ENCODE measurements at regions not wholly inside any gene's neighbourhood (a gene's known extent, or its start where the extent isn't known, plus 50 kb on each side); places are given as distances from the start of the nearest gene placed in this dataset.

DNA sequence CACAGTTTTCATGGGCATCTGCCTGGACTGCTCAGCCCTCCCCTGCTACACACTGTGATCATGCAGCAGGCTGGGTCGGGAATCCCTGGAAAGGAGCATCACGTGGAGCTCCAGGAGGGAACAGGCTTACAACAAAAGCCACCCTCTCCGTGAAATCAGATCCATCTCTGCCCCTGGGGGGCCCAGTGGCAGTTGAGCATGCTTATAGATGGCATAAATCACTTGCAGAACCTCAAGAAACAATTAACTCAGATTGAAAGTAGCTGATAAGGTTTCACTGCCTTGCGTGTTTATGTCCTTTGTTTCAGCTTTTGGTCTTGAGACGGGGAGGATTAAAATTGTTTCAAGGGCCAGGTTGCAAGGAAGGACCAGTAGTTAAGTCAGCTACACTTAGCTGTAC, 354.8 kb upstream of the MEIS1 start:
- H3K9me3 ChIP-seq (ENCODE audit: control insufficient read depth, low read length, poor library complexity, severe bottlenecking) = no peaks in the 10 kb centered on the region
- H3K36me3 Mint-ChIP-seq (ENCODE audit: low read depth) = no peaks in the 10 kb centered on the region
- DNase-seq (no peak), ATAC-seq (no peak)
- H3K4me3 Mint-ChIP-seq = no peak overlapping the region
- H3K4me1 Mint-ChIP-seq = no peaks in the 10 kb centered on the region
- no peak overlapping the region for H3K27ac Mint-ChIP-seq
- H3K27me3 Mint-ChIP-seq = no peaks in the 10 kb centered on the region

DNA sequence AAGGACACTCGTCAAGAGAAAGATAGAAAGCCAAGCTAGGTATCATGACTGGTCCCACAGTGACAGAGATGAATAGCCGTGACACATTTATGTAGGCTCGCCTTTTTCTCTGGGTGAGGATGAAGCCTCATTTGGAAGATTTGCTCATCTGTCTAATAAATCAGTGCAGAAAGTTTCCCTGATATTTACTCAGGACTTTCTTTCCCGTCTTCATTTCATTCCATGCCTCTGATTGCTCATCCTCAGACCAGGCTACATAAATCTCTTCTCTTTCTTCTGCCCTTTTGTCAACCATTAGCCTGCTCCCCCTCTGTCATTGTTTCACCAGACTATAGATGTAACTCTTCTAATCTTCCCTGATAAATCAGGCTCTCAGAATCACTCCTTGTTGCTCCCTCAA, 361.8 kb upstream of the MEIS1 start:
- no peaks in the 10 kb centered on the region for H3K9me3 ChIP-seq (ENCODE audit: control insufficient read depth, low read length, poor library complexity, severe bottlenecking)
- H3K27ac Mint-ChIP-seq = no peak overlapping the region
- H3K36me3 Mint-ChIP-seq (ENCODE audit: low read depth) = no peaks in the 10 kb centered on the region
- DNase-seq (no peak), ATAC-seq (no peak)
- H3K4me1 Mint-ChIP-seq = no peaks in the 10 kb centered on the region
- no peak overlapping the region for H3K4me3 Mint-ChIP-seq
- no peaks in the 10 kb centered on the region for H3K27me3 Mint-ChIP-seq

DNA sequence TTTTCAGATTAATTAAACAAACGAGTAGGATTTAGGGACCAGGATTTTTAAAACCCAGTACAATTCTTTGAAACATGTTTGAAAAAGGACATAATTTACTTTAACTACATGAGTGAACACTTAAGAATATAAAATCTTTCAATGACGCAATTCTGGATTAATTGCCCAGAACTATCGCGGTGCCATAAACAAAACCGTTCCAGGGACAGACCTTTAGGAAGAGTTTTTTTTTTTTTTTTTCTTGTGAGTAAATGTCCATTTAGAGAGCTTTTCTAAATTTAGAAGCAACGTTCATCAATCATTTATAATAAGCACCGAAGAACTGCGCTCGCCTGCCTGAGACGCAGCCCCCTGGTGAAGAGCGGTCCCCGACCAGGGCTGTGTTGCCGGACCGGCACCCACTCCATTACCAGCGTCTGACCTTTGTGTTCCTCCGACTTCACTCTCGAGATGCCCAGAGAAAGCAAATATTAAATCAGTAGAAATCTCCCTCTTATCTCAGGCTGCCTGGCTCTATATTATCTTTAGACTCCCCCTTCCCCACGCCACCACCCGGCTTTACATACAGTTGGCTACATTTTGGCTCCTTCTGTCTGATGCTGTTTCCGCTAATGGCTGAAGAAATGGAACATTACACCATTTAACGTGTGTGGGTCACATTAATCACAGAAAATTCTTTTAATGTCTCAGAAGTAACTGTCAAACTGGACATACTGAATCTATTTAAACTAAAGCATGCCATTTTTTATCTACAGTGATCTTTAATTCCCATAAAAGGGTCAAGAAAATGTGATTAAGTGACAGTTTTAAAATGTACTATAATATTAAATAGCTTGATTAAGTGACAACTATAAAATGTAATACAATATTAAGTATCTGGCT, 364.0 kb upstream of the MEIS1 start:
- no peak overlapping the region for H3K4me3 Mint-ChIP-seq
- no peaks in the 10 kb centered on the region for H3K36me3 Mint-ChIP-seq (ENCODE audit: low read depth)
- DNase-seq (no peak), ATAC-seq (no peak)
- no peaks in the 10 kb centered on the region for H3K9me3 ChIP-seq (ENCODE audit: control insufficient read depth, low read length, poor library complexity, severe bottlenecking)
- no peaks in the 10 kb centered on the region for H3K27me3 Mint-ChIP-seq
- H3K4me1 Mint-ChIP-seq = no peaks in the 10 kb centered on the region
- no peak overlapping the region for H3K27ac Mint-ChIP-seq

DNA sequence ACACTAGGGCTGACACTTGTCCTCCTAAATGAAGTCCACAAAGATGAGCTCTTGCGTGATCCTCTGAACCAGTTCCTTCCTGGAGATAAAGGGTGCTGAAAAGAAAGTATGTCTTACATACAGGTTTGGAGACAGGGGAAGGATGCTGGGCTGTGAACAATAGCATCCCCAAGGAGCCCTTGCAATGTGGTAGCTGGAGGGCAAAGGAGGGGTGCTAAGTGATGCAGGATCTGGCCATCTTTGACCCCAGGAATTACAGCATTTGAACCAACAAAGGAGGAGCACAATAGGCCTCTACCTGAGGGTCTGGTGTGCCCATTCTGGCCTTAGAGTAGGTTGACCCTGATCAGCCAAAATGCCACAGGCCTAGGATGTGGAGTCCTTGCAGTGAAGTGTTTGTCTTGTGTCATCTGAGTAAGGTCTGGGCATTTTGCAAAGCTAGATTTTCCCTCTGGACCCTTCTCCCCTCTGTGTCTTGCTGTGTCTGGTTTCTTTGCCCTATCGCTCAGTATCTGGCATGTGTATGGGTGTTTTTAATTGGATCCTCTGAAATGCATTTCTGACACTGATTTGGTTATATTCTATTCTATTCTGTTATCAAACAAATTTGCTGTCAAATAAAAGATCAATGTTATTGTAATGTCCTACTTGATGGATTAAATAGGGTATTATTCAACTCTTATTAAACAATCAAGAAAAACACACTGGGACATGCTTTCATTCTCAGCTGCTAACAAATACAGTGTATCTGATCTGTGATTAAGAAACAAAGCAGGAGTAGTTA, 364.8 kb upstream of the MEIS1 start:
- Mint-ChIP-seq H3K27me3 (no peaks in the 10 kb centered on the region), H3K36me3 (ENCODE audit: low read depth) (no peaks in the 10 kb centered on the region), H3K27ac (no peak overlapping the region), H3K4me3 (no peak overlapping the region), H3K4me1 (no peaks in the 10 kb centered on the region)
- ATAC-seq = no peak
- no peaks in the 10 kb centered on the region for H3K9me3 ChIP-seq (ENCODE audit: control insufficient read depth, low read length, poor library complexity, severe bottlenecking)
- no peak for DNase-seq

DNA sequence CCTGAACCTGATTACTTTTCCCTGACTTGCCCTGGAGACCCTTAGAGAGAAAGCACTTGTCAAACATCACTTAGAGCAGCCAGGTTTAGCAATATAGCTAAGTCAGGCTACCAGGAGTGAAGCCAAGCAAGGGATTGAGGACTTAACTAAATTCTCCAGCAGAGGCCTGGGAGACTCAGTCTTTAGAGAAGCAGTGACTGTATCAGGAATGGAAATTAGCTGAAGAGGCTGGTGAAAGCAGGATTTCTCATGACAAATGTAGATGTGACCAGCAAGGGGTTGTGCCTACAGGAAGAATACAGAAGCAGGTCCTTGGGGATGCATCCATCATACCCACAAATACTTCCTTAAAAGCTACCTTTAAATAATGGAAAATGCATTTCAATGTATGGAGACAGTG, 368.9 kb upstream of the MEIS1 start:
- H3K27me3 Mint-ChIP-seq = no peaks in the 10 kb centered on the region
- no peak for DNase-seq
- H3K27ac Mint-ChIP-seq = no peak overlapping the region

DNA sequence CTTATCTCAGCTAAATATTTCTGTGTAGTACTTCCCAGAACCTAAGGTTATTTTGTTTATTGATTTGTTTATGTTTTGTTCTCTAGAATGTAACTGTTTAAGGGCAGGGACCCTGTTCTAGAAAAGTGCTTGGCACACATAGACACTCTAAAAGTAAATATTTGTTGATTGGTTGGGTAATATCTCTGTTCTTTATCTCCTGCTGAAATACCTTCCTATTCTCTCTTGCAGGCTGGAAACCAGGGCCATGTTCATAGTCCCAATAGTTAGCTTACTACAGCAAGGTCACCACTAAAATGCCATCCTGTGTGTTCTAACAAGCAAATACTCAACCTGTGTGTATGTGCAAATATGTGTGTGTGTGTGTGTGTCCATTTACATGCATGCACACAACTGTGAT, 375.6 kb upstream of the MEIS1 start:
- no peak overlapping the region for H3K27ac Mint-ChIP-seq
- DNase-seq = no peak
- H3K4me1 Mint-ChIP-seq = no peaks in the 10 kb centered on the region
- H3K4me3 Mint-ChIP-seq = no peak overlapping the region
- H3K9me3 ChIP-seq (ENCODE audit: control insufficient read depth, low read length, poor library complexity, severe bottlenecking) = no peaks in the 10 kb centered on the region
- no peak for ATAC-seq
- H3K36me3 Mint-ChIP-seq (ENCODE audit: low read depth) = no peaks in the 10 kb centered on the region
- H3K27me3 Mint-ChIP-seq = no peaks in the 10 kb centered on the region

More for the DNA sequence above, 368.9 kb upstream of the MEIS1 start:
- Mint-ChIP-seq H3K4me1 (no peaks in the 10 kb centered on the region), H3K4me3 (no peak overlapping the region), H3K36me3 (ENCODE audit: low read depth) (no peaks in the 10 kb centered on the region)
- no peaks in the 10 kb centered on the region for H3K9me3 ChIP-seq (ENCODE audit: control insufficient read depth, low read length, poor library complexity, severe bottlenecking)
- no peak for ATAC-seq

DNA sequence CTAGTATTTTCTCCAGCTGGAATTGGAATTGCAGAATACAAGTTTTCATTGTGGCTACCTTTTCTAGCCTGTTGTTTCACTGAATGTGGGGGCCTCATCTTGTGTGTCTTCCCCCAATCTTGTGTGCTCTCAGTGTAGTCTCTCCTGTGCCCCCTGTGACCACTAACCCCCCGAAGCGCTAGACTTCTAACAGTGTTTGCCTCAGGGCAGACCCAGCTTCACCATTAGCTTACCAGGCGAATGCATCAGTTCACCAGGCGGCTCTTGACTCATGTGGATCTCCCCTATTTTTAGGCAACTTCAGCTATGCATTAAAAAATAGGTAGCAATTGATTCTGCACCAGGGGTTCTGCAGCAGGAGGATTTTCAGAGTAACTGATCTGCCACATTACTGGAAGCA, 376.2 kb upstream of the MEIS1 start:
- Mint-ChIP-seq H3K36me3 (ENCODE audit: low read depth) (no peaks in the 10 kb centered on the region), H3K27ac (no peak overlapping the region), H3K4me1 (no peaks in the 10 kb centered on the region), H3K27me3 (no peaks in the 10 kb centered on the region), H3K4me3 (no peak overlapping the region)
- no peaks in the 10 kb centered on the region for H3K9me3 ChIP-seq (ENCODE audit: control insufficient read depth, low read length, poor library complexity, severe bottlenecking)
- ATAC-seq (no peak), DNase-seq (no peak)

DNA sequence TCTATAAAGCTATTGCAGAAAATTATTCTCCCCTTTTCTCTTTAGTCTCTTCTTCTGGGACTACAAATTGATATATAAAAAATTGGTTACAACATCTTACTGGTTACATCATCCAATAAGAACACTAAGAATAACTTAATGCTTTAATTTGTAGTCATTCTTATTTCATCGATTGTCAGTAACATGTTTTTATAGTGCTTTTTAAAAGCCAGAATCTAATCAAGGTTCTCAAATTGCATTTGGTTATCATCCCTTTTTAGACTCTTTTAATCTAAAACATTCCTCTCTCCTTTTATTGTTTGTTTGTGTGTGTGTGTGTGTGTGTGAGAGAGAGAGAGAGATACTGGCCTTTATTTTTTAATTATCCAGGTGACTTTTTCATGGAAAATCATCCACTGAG, 377.1 kb upstream of the MEIS1 start:
- no peak overlapping the region for H3K4me3 Mint-ChIP-seq
- no peaks in the 10 kb centered on the region for H3K9me3 ChIP-seq (ENCODE audit: control insufficient read depth, low read length, poor library complexity, severe bottlenecking)
- no peak for ATAC-seq
- H3K27me3 Mint-ChIP-seq = no peaks in the 10 kb centered on the region
- H3K4me1 Mint-ChIP-seq = no peaks in the 10 kb centered on the region
- H3K36me3 Mint-ChIP-seq (ENCODE audit: low read depth) = no peaks in the 10 kb centered on the region
- no peak overlapping the region for H3K27ac Mint-ChIP-seq
- no peak for DNase-seq

DNA sequence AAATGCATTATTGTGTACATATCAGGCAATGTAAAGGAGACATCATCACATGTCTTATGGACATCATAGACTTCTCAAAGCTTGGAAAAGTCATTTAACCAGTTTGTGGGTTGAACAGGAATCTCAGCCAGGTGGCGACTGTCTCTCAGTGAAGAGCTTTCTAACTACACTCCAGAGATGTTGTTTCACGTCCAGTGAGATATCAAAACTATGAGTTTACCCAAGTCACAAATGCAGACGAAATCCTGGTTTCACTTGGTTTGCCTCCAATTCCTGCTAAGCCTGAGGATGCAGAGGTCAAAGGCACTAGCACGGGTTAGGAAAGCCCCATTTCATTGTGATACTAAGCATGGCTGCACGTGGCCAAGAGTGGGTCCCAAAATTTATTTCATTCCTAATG, 384.5 kb upstream of the MEIS1 start:
- no peaks in the 10 kb centered on the region for H3K9me3 ChIP-seq (ENCODE audit: control insufficient read depth, low read length, poor library complexity, severe bottlenecking)
- DNase-seq (no peak), ATAC-seq (no peak)
- H3K4me3 Mint-ChIP-seq = no peak overlapping the region
- no peaks in the 10 kb centered on the region for H3K4me1 Mint-ChIP-seq
- H3K27me3 Mint-ChIP-seq = no peaks in the 10 kb centered on the region
- no peaks in the 10 kb centered on the region for H3K36me3 Mint-ChIP-seq (ENCODE audit: low read depth)
- H3K27ac Mint-ChIP-seq = no peak overlapping the region

DNA sequence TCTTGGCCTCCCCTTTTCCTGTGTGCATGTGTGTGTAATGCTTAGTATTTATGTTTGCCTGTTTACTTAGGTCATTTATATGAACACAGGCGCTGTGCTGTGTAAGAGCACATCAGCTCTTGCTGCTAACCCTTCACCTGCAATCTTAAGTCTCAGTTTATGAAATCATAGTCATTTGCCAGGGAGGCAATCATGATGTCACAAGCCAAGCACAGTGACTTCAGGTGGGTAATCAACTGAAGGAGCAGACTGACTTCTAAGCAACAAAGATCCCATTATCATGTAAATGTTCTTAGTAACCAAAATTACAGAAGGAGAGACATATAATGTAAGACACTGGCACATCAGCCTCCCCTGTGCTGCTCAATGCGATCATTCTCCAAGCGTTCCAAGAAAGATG, 386.3 kb upstream of the MEIS1 start:
- no peaks in the 10 kb centered on the region for H3K4me1 Mint-ChIP-seq
- no peaks in the 10 kb centered on the region for H3K27me3 Mint-ChIP-seq
- H3K36me3 Mint-ChIP-seq (ENCODE audit: low read depth) = no peaks in the 10 kb centered on the region
- H3K27ac Mint-ChIP-seq = no peak overlapping the region
- ATAC-seq (no peak), DNase-seq (no peak)
- H3K9me3 ChIP-seq (ENCODE audit: control insufficient read depth, low read length, poor library complexity, severe bottlenecking) = no peaks in the 10 kb centered on the region
- H3K4me3 Mint-ChIP-seq = no peak overlapping the region

DNA sequence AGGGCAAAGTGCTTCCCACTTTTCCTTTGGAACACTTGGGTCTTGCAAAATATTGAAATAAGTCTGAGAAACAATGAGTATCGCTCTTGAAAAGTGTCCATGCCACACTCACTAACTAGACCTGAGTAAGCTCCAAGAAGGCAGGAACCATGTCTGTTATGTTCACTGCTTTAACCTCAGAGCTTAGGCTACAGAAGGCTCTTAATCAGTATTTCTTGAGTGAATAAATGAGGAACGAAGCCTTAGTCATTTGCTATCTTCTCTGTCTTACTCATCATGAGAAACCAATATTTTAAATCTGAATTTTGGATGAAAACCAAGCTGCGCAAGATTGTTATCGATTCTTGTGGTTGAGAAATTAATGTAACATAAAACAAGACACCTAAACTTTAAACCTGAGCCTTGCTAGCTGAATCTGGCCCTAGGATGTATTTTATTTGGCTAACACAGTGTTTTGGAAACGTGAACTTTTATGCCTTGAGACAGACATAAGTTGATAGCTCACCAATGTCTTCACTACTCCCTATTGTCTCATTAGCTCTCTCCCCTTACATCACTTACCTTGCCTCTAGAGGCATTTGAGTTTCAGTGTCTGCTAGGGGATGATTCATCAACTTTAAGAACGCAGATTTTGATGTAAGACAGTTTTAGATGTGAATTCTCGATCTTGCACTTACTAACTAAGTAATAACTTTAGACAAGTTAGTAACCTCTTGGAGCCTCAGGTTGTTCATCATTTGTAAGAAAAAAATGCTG, 392.8 kb upstream of the MEIS1 start:
- H3K36me3 Mint-ChIP-seq (ENCODE audit: low read depth) = no peaks in the 10 kb centered on the region
- no peaks in the 10 kb centered on the region for H3K4me1 Mint-ChIP-seq

DNA sequence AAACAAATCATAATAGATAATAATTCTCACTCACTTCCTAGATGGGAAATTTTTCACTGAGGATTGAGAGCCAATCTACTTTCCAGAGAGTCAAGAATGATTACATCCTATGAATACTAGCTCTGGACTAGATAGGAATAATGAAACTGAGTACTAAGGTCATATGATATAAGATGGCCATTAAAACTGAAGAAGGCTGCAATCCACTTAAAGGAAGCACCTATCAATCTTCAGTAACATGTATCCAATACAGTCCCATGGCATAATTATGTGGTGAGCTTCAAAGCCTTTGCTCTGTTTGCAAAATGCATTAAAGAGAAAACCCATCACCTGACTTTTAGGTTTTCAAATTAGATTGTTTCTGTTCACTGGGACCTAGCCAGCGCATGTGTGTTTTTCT, 398.0 kb upstream of the MEIS1 start:
- Mint-ChIP-seq H3K27ac (no peak overlapping the region), H3K27me3 (no peaks in the 10 kb centered on the region), H3K36me3 (ENCODE audit: low read depth) (no peaks in the 10 kb centered on the region), H3K4me3 (no peak overlapping the region), H3K4me1 (no peaks in the 10 kb centered on the region)
- DNase-seq (no peak), ATAC-seq (no peak)
- H3K9me3 ChIP-seq (ENCODE audit: control insufficient read depth, low read length, poor library complexity, severe bottlenecking) = no peaks in the 10 kb centered on the region

More for the DNA sequence above, 392.8 kb upstream of the MEIS1 start:
- H3K27ac Mint-ChIP-seq = no peak overlapping the region
- no peak for ATAC-seq
- no peaks in the 10 kb centered on the region for H3K9me3 ChIP-seq (ENCODE audit: control insufficient read depth, low read length, poor library complexity, severe bottlenecking)
- H3K27me3 Mint-ChIP-seq = no peaks in the 10 kb centered on the region
- H3K4me3 Mint-ChIP-seq = no peak overlapping the region
- no peak for DNase-seq

DNA sequence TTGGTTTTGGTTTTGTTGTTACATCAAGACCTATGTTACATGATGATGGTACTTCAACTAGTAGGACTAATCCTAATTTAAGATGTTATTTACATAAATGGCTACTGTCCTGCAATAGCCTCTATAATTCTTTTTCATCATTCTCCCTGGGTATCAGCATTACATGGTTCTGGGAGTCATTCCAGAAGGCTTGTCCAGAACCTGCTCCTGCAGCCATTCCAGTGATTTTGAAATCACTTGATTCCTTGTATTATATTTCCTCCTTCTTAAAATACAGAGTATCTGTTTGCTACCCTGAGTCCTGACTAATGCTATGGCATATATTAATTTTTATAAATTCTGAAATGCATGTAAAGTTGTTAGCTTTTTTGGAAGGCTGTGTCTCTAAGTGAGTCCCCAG, 400.5 kb upstream of the MEIS1 start:
- no peaks in the 10 kb centered on the region for H3K9me3 ChIP-seq (ENCODE audit: control insufficient read depth, low read length, poor library complexity, severe bottlenecking)
- Mint-ChIP-seq H3K4me1 (no peaks in the 10 kb centered on the region), H3K4me3 (no peak overlapping the region), H3K27ac (no peak overlapping the region), H3K27me3 (no peaks in the 10 kb centered on the region), H3K36me3 (ENCODE audit: low read depth) (no peaks in the 10 kb centered on the region)
- ATAC-seq = no peak
- DNase-seq = no peak

All from T-helper 17 cell (primary cell).